Erythroblast (primary cell): ENCODE measurements at regions not wholly inside any gene's neighbourhood (a gene's known extent, or its start where the extent isn't known, plus 50 kb on each side); places are given as distances from the start of the nearest gene placed in this dataset.

ENCODE experiments used
- GATA1 ChIP-seq: IDR thresholded peaks from 2 replicates; pipeline ENCODE4 v1.6.1; 2011; ENCODE audit warnings: low read depth, mild to moderate bottlenecking, control low read depth, low read length, moderate library complexity
- POLR2A ChIP-seq: IDR thresholded peaks from 2 replicates; pipeline ENCODE4 v1.6.1; 2011; ENCODE audit warnings: mild to moderate bottlenecking, low read length

GRCh38 chr1:58089898-58090534 is 456.5 kb downstream of the OMA1 start:
- TF ChIP-seq POLR2A (no peak), GATA1 (no peak)
